ENCODE measurements at regions not wholly inside any gene's neighbourhood (a gene's known extent, or its start where the extent isn't known, plus 50 kb on each side); places are given as distances from the start of the nearest gene placed in this dataset.

DNA sequence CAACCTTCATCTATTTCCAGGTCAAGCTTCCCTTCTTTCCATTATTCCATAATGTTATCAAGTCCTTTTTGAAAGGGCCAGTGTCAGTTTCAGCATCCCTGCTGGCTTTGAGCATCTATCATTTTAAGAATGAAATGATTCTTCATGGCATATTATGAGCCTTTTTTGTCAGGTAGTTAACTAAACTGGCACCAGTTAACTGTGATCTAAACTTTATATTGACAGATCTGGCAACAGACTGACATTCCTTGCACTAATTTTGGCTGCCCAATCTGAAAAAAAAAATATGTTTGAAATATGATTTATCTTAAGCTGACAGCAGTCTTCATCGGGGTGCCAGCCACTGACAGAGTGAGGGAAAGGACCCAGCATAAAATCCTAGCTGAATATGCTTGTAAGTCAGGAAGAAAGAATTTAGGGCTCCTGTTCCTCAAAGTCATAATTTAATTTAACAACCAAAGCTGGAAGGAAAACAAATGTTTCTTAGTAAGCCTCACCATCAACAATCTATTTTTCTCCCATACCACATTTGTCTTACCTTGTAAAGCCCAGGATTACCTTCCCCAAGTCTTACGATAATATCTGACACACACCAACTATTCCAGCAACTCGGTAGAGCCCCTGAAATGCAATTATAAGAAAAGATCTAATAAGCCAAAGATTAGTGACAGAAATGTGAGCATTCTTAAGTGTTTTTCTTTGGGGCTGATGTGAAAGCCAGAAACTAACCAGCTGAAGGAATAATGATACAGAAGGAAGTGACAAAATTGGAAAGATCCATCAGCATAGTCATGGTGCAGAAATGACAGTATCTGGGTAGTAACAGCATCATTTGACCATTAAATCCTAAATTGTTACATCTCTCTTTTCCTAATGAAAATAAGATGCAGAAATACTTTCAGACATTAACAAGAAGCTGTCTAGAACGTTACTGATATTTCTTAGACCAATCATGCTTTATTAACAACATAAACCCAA is 228.1 kb downstream of the RBM43 start:
- DNase-seq, result no peak

DNA sequence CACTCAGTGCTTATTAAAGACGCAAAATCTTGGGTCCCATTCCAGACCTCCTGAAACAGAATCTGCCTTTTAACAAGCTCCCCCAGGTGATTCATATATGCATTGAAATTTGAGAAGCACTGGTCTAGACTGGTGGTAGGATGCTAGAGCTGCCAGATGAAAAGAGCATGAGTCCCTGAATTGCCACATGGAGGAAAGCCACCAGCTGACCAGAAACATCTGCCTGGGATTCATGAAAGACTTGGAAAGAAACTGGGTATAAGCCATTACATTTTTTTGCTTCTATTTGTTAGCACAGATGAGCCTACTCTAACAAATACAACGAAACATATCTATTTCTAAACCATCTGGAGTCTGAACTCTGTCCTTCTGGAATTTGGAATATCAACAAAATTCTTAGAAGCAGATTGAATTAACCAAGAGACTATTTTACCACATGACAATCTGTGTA is 228.9 kb downstream of the RBM43 start:
- DNase-seq, result no peak

- DNase-seq, result no peak
Measured at GRCh38 chr2:151030663-151031230, 230.9 kb downstream of the RBM43 start.

DNA sequence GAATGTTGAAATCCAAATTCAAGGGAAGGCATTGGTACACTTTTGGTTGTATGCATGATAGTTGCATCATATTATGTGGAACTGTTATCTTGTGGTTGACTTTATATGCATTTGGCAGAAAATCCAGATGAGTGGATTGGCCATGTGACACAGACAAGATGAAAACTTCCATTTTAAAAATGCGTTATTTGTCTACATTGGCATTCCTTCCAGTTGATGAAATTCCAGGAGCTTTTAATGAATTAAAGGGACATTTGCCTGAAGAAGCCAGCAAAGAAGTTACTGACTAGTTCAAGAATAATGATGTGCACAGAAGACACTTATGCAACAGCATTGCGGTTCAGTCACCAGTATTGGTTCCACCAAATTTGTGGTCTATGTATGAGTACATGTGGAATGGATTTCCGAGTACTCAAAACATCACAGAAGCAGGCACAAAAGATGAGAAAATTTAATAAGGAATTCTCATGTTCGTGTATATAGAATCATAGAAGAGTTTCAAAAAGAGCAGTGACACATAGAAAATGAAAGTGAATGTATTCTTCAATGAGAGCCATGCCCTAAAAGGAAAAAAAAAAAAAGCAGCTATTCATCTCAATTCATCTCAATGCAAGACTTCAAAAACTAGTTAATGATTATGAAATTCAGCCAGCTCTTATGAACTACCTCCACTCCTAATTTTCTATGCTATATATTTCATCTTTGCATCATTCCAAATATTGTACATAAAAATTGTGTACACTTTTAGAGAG is 232.1 kb downstream of the RBM43 start:
- no peak for DNase-seq

GRCh38 chr2:151028691-151029176 is 232.9 kb downstream of the RBM43 start:
- no peak for DNase-seq

GRCh38 chr2:151027151-151027550 is 234.5 kb downstream of the RBM43 start:
- DNase-seq, result no peak

DNA sequence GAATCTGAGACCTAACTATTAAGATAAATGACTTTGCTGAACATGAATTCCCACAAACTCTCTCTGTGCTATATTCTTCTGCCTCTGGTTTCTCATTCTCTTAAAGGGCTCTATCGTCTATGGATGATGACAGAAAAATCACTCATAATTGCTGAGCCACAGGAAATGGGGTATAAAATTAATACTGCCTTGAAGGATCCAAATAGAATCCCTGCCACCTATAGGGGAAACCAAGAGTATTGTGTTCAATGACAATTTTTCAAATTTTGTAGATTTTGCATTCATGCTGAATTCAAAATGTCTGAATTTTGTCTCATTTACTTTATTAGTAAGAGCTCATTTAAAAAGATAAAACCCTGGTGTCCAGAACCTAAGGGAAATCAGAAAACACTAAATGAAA is 235.8 kb downstream of the RBM43 start:
- no peak for DNase-seq

GRCh38 chr2:151024696-151025251 is 236.9 kb downstream of the RBM43 start:
- DNase-seq, result no peak

DNA sequence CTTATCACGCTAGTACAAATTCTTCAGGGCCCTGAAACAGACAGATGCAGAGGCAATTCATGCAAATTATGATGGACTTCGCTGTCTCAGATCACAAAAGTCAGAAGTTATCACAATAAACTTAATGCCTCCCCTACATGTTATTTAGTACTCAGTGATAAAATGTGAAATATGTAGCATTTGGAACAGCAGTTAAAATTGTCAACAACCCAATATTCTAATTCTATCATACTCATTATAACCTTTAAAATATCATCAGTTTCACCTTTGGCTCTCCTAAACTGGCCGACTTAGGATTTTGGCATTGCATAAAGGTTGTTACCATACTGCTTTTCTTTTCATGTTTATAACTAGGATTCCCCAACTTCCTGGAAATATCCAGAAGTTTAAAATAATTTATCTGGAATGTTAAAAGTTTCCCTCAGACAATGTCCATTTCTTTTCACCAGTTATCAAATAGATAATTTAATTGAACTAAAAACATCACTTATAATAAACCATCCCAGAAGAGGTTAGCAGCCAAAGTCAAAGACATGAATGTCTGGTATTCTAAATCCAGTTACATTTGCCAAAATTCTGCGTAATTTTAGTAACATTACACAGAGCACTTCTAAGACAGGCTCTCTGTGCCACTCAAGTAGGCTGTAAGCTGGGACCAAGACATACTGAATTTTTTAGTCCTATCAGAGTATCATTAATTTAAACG is 239.8 kb downstream of the RBM43 start:
- DNase-seq, result no peak

DNA sequence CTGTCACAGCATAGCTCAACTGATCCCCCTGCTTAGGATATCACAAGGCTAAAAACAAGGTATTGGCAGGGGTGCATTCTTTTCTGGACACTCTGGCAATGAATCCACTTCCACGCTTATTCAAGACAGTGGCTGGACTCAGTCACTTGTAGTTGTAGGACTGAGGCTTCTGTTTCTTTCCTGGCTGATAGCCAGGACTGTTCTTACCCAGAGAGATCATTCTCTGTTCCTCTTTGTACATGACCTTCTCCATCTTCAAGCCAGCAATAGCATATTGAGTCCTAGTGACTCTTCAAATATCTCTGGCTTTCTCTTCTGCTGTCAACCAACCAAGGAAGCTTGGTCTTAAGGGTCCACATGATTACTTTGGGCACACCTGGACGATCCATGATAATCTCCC is 241.3 kb downstream of the RBM43 start:
- no peak for DNase-seq

- no peak for DNase-seq
Measured at GRCh38 chr2:151009437-151010175, 252.1 kb downstream of the RBM43 start.

- peak in 16 of 56 donors; percentile 1 to 36 (median 5) for DNase-seq
Measured at GRCh38 chr2:151007365-151007764, 254.3 kb downstream of the RBM43 start.

- no peak for DNase-seq
Measured at GRCh38 chr2:151002959-151003600, 258.6 kb downstream of the RBM43 start.

GRCh38 chr2:150997702-150998440 is 263.8 kb downstream of the RBM43 start:
- no peak for DNase-seq

GRCh38 chr2:150997066-150997465 is 264.6 kb downstream of the RBM43 start:
- DNase-seq, result no peak

GRCh38 chr2:150994076-150994475 is 267.6 kb downstream of the RBM43 start:
- no peak for DNase-seq

DNA sequence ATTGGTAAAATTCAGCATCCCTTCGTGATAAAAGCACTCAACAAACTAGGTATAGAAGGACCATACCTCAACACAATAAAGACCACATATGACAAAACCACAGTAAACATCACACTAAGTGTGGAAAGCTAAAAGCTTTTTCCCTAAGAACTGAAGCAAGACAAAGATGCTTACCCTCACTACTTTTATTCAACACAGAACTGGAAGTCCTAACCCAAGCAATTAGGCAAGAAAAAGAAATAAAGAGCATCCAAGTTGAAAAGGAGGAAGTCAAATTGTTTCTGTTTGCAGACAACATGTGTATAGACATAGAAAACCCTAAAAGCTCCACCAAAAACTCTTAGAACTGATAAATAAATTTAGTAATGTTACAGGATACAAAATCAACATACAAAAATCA is 271.7 kb downstream of the RBM43 start:
- no peak for DNase-seq

DNA sequence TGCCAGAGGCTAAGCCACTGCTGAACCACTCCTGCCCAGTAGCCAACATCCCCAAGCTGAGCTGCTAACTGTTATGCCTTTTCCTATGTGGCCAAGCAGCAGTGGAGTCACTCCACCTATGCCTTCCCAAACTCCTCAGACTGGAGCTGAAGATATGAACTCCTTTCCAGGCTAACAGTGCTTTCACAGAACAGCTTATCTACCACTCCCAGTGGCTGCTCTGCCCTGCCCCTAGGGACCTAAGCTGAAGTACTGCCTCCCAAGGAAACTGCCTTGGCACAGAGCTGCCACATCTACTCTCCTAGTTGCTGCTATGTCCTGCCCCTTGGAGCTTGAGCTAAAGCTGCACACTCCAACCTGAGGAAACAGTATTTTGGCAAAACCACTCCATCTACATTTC is 275.9 kb downstream of the RBM43 start:
- no peak for DNase-seq

All from nucleus accumbens (tissue), 56 donors.